OCI-LY3 (cell line): ENCODE measurements at regions not wholly inside any gene's neighbourhood (a gene's known extent, or its start where the extent isn't known, plus 50 kb on each side); places are given as distances from the start of the nearest gene placed in this dataset.

Source experiments
- H2AFZ ChIP-seq: fragments of 200-600, 300-600 bp; shearing (Covaris generic); 2 replicates; pipeline ENCODE4 v1.6.0; 2014; ENCODE audit warnings: antibody characterized with exemption, low read depth, low read length
- H3K27ac ChIP-seq: fragments of 200-600, 300-600 bp; sonication (generic); 2 replicates; pipeline ENCODE4 v1.5.1; 2014; ENCODE audit warnings: mild to moderate bottlenecking, low read length, moderate library complexity, mixed read lengths
- H3K27me3 ChIP-seq: fragments of 200-600, 300-600 bp; sonication (generic); 2 replicates; pipeline ENCODE4 v1.6.1; 2014; ENCODE audit warnings: low read depth, low read length, mixed read lengths
- H3K36me3 ChIP-seq: fragments of 200-600, 300-600 bp; sonication (generic); replicated peaks from 2 replicates; pipeline ENCODE3; 2014; ENCODE audit warnings: low read depth, low read length, mixed read lengths
- H3K4me1 ChIP-seq: fragments of 300-600, 200-600 bp; sonication (generic); 2 replicates; pipeline ENCODE4 v1.6.1; 2014; ENCODE audit warnings: low read length, mixed read lengths
- H3K4me2 ChIP-seq: fragments of 200-600, 300-600 bp; sonication (generic); 2 replicates; pipeline ENCODE4 v1.6.1; 2014; ENCODE audit warnings: low read length, mixed read lengths
- H3K4me3 ChIP-seq: fragments of 300-600, 200-600 bp; sonication (generic); 2 replicates; pipeline ENCODE4 v1.5.1; 2014; ENCODE audit warnings: antibody characterized with exemption, mild to moderate bottlenecking, low read length, moderate library complexity
- H3K79me2 ChIP-seq: fragments of 300-600, 200-600 bp; shearing (Covaris generic); 2 replicates; pipeline ENCODE4 v1.6.1; 2014; ENCODE audit warnings: mild to moderate bottlenecking, low read length, mixed read lengths
- H3K9ac ChIP-seq: fragments of 300-600, 200-600 bp; shearing (Covaris generic); 2 replicates; pipeline ENCODE4 v1.6.0; 2014; ENCODE audit warnings: mild to moderate bottlenecking, low read length, moderate library complexity
- H3K9me3 ChIP-seq: fragments of 200-600, 300-600 bp; shearing (Covaris generic); 2 replicates; pipeline ENCODE4 v1.6.1; 2014; ENCODE audit warnings: low read length, mixed read lengths; ENCODE audit not compliant: insufficient read depth
- H4K20me1 ChIP-seq: fragments of 200-600, 300-600 bp; sonication (generic); 2 replicates; pipeline ENCODE4 v1.6.1; 2016; ENCODE audit warnings: low read length, mixed read lengths; ENCODE audit not compliant: insufficient read depth
- EZH2phosphoT487 ChIP-seq: fragments of 200-600 bp; shearing (Covaris generic); IDR thresholded peaks from 2 replicates; pipeline ENCODE4 v1.6.1; 2018; ENCODE audit warnings: antibody characterized with exemption, mixed run types, low read depth
- TF ChIP-seq, protein P1 (sequence below): fragments of 200-600, 300-600 bp; sonication (generic); IDR thresholded peaks from 2 replicates; pipeline ENCODE4 v1.5.1; 2014; ENCODE audit warnings: antibody characterized with exemption, low read length, low read depth

GRCh38 chr10:6892864-6893263, 312.8 kb upstream of the PRKCQ start:
- H2AFZ ChIP-seq, result no peak overlapping the region

DNA sequence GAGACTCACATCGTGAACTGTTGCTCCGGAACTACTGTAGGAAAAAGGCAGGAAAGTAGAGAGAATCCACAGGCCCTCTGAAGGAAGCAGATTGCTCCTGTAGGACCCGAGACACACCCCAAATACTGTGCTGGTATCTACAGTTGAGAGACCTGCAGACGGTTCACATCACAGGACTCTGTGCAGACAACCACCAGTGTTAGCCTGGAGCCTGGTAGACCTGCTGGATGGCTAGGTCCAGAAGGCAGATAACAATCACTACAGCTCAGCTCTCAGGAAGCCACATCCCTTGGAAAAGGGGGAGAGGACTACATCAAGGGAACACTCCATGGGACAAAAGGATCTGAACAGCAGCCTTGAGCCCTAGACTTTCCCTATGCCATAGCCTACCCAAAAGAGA, 311.8 kb upstream of the PRKCQ start:
- Histone ChIP-seq H2AFZ (no peak overlapping the region), H4K20me1 (no peaks in the 10 kb centered on the region), H3K27ac (no peak overlapping the region), H3K27me3 (no peaks in the 10 kb centered on the region), H3K4me2 (no peak overlapping the region), H3K4me1 (no peaks in the 10 kb centered on the region), H3K9ac (no peak overlapping the region), H3K79me2 (no peaks in the 10 kb centered on the region), H3K36me3 (no peaks in the 10 kb centered on the region), H3K4me3 (no peak overlapping the region), H3K9me3 (no peaks in the 10 kb centered on the region)
- TF ChIP-seq EZH2phosphoT487, result no peak
- TF ChIP-seq, protein P1, sequence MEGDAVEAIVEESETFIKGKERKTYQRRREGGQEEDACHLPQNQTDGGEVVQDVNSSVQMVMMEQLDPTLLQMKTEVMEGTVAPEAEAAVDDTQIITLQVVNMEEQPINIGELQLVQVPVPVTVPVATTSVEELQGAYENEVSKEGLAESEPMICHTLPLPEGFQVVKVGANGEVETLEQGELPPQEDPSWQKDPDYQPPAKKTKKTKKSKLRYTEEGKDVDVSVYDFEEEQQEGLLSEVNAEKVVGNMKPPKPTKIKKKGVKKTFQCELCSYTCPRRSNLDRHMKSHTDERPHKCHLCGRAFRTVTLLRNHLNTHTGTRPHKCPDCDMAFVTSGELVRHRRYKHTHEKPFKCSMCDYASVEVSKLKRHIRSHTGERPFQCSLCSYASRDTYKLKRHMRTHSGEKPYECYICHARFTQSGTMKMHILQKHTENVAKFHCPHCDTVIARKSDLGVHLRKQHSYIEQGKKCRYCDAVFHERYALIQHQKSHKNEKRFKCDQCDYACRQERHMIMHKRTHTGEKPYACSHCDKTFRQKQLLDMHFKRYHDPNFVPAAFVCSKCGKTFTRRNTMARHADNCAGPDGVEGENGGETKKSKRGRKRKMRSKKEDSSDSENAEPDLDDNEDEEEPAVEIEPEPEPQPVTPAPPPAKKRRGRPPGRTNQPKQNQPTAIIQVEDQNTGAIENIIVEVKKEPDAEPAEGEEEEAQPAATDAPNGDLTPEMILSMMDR, result no peak

More at GRCh38 chr10:6892864-6893263, 312.8 kb upstream of the PRKCQ start:
- no peak overlapping the region for H3K4me2 ChIP-seq
- no peak overlapping the region for H3K9ac ChIP-seq
- no peak overlapping the region for H3K27ac ChIP-seq
- no peaks in the 10 kb centered on the region for H4K20me1 ChIP-seq
- TF ChIP-seq EZH2phosphoT487, result no peak
- TF ChIP-seq, protein P1, result no peak
- H3K79me2 ChIP-seq, result no peaks in the 10 kb centered on the region
- H3K4me3 ChIP-seq, result no peak overlapping the region
- H3K27me3 ChIP-seq, result no peaks in the 10 kb centered on the region
- no peaks in the 10 kb centered on the region for H3K36me3 ChIP-seq
- no peaks in the 10 kb centered on the region for H3K4me1 ChIP-seq
- no peaks in the 10 kb centered on the region for H3K9me3 ChIP-seq

- H2AFZ ChIP-seq, result no peak overlapping the region
- H3K79me2 ChIP-seq, result no peaks in the 10 kb centered on the region
- no peak overlapping the region for H3K27ac ChIP-seq
- H3K4me1 ChIP-seq, result no peaks in the 10 kb centered on the region
- H3K4me2 ChIP-seq, result no peak overlapping the region
- no peak overlapping the region for H3K4me3 ChIP-seq
- no peak overlapping the region for H3K9ac ChIP-seq
- no peaks in the 10 kb centered on the region for H3K27me3 ChIP-seq
- H3K9me3 ChIP-seq, result no peaks in the 10 kb centered on the region
- TF ChIP-seq EZH2phosphoT487, result no peak
- TF ChIP-seq, protein P1, result no peak
- H3K36me3 ChIP-seq, result no peaks in the 10 kb centered on the region
- no peaks in the 10 kb centered on the region for H4K20me1 ChIP-seq
Measured at GRCh38 chr10:6889718-6890117, 309.6 kb upstream of the PRKCQ start.

DNA sequence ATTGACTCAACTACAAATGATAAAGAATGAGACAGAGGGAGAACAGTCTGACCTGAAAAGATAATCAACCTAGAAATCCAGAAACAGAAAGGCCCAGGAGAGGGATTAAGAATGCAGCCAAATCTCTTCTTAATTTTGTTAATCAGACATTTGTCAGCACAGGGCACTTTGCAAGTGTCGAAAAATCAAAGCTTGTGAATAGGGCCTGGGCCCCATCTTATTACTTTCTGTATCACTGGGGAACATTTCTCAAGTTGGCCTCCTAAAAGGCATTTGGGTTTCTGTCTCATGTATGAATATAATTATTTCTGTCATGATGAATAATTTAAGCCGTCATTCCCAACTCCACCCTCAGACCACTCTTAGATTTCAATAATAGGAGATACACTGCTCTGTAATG, 308.4 kb upstream of the PRKCQ start:
- Histone ChIP-seq H3K4me2 (no peak overlapping the region), H3K27ac (no peak overlapping the region), H3K27me3 (no peaks in the 10 kb centered on the region), H3K4me1 (no peaks in the 10 kb centered on the region), H3K9me3 (no peaks in the 10 kb centered on the region), H3K4me3 (no peak overlapping the region), H3K79me2 (no peaks in the 10 kb centered on the region), H2AFZ (no peak overlapping the region), H3K9ac (no peak overlapping the region), H4K20me1 (no peaks in the 10 kb centered on the region), H3K36me3 (no peaks in the 10 kb centered on the region)
- no peak for TF ChIP-seq EZH2phosphoT487
- TF ChIP-seq, protein P1, result no peak
